SK-N-MC (cell line): ENCODE measurements at regions not wholly inside any gene's neighbourhood (a gene's known extent, or its start where the extent isn't known, plus 50 kb on each side); places are given as distances from the start of the nearest gene placed in this dataset.

Source experiments
- EZH2 ChIP-seq: fragments of 200-600 bp; sonication (generic); IDR thresholded peaks from one replicate; pipeline ENCODE4 v1.6.1; 2017; ENCODE audit warnings: antibody characterized with exemption
- FOXP2 ChIP-seq: optimal IDR thresholded peaks from 2 replicates; pipeline ENCODE3; 2011; ENCODE audit warnings: mild to moderate bottlenecking, moderate library complexity; ENCODE audit not compliant: insufficient read depth; ENCODE audit errors: extremely low read length, control extremely low read depth
- POLR2AphosphoS5 ChIP-seq: IDR thresholded peaks from 2 replicates; pipeline ENCODE4 v1.6.1; 2012; ENCODE audit warnings: mild to moderate bottlenecking, low read depth, low read length, borderline replicate concordance

GRCh38 chr1:106185089-106185488, 871.4 kb upstream of the PRMT6 start:
- TF ChIP-seq EZH2 (no peak), POLR2AphosphoS5 (no peak), FOXP2 (no peak)
